PC-9 (cell line): ENCODE measurements at regions not wholly inside any gene's neighbourhood (a gene's known extent, or its start where the extent isn't known, plus 50 kb on each side); places are given as distances from the start of the nearest gene placed in this dataset.

Source experiments
- EZH2 ChIP-seq: fragments of 200-600 bp; sonication (generic); IDR thresholded peaks from 2 replicates; pipeline ENCODE4 v1.8.0; 2017; ENCODE audit warnings: antibody characterized with exemption, low read depth
- TF ChIP-seq, protein P1 (sequence below): fragments of 200-600 bp; sonication (generic); conservative IDR thresholded peaks from 2 replicates; pipeline ENCODE4 v1.6.1; 2017; ENCODE audit warnings: mixed run types, antibody characterized with exemption, mild to moderate bottlenecking, moderate library complexity

GRCh38 chr6:104239971-104240370, 619.7 kb downstream of the HACE1 start:
- no peak for TF ChIP-seq EZH2
- TF ChIP-seq, protein P1, sequence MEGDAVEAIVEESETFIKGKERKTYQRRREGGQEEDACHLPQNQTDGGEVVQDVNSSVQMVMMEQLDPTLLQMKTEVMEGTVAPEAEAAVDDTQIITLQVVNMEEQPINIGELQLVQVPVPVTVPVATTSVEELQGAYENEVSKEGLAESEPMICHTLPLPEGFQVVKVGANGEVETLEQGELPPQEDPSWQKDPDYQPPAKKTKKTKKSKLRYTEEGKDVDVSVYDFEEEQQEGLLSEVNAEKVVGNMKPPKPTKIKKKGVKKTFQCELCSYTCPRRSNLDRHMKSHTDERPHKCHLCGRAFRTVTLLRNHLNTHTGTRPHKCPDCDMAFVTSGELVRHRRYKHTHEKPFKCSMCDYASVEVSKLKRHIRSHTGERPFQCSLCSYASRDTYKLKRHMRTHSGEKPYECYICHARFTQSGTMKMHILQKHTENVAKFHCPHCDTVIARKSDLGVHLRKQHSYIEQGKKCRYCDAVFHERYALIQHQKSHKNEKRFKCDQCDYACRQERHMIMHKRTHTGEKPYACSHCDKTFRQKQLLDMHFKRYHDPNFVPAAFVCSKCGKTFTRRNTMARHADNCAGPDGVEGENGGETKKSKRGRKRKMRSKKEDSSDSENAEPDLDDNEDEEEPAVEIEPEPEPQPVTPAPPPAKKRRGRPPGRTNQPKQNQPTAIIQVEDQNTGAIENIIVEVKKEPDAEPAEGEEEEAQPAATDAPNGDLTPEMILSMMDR: no peak
